NCI-H226 (cell line): ENCODE measurements at regions not wholly inside any gene's neighbourhood (a gene's known extent, or its start where the extent isn't known, plus 50 kb on each side); places are given as distances from the start of the nearest gene placed in this dataset.
"Not testable (repeated sequence)": the region's sequence is repeated elsewhere in the genome, so short reads cannot be mapped to it uniquely, and the experiment has no call there.

ENCODE experiments used
- DNase-seq: peaks from one replicate; pipeline ENCODE4 v3.0.0-alpha.2; 2015

- DNase-seq: no peak
Measured at GRCh38 chr3:159859836-159860235, 128.8 kb upstream of the IL12A start.

GRCh38 chr3:159860269-159861116 is 128.1 kb upstream of the IL12A start:
- no peak for DNase-seq

GRCh38 chr3:159861369-159861987 is 127.2 kb upstream of the IL12A start:
- DNase-seq: no peak

GRCh38 chr3:159865041-159865579 is 123.5 kb upstream of the IL12A start:
- DNase-seq: no peak

- no peak for DNase-seq
Measured at GRCh38 chr3:159866201-159866746, 122.4 kb upstream of the IL12A start.

- no peak for DNase-seq
Measured at GRCh38 chr3:159867372-159867771, 121.3 kb upstream of the IL12A start.

GRCh38 chr3:159870723-159871122 is 117.9 kb upstream of the IL12A start:
- DNase-seq: no peak

- peak; percentile 92 for DNase-seq
Measured at GRCh38 chr3:159872374-159873109, 116.1 kb upstream of the IL12A start.

- DNase-seq: no peak
Measured at GRCh38 chr3:159875116-159875515, 113.5 kb upstream of the IL12A start.

- DNase-seq: peak; percentile 62
Measured at GRCh38 chr3:159877924-159878323, 110.7 kb upstream of the IL12A start.

- no peak for DNase-seq
Measured at GRCh38 chr3:159879146-159879545, 109.5 kb upstream of the IL12A start.

- DNase-seq: no peak
Measured at GRCh38 chr3:159879598-159879997, 109.0 kb upstream of the IL12A start.

- DNase-seq: no peak
Measured at GRCh38 chr3:159881208-159881607, 107.4 kb upstream of the IL12A start.

- no peak for DNase-seq
Measured at GRCh38 chr3:159881828-159882309, 106.8 kb upstream of the IL12A start.

- no peak for DNase-seq
Measured at GRCh38 chr3:159882367-159882766, 106.3 kb upstream of the IL12A start.

GRCh38 chr3:159882790-159883779 is 105.5 kb upstream of the IL12A start:
- DNase-seq: no peak

- DNase-seq: no peak
Measured at GRCh38 chr3:159884661-159885402, 103.8 kb upstream of the IL12A start.

- DNase-seq: no peak
Measured at GRCh38 chr3:159886050-159886449, 102.6 kb upstream of the IL12A start.

GRCh38 chr3:159886530-159886929 is 102.1 kb upstream of the IL12A start:
- not testable (repeated sequence) for DNase-seq

- no peak for DNase-seq
Measured at GRCh38 chr3:159887168-159887567, 101.5 kb upstream of the IL12A start.

- no peak for DNase-seq
Measured at GRCh38 chr3:159887911-159888310, 100.7 kb upstream of the IL12A start.
